ENCODE measurements at regions not wholly inside any gene's neighbourhood (a gene's known extent, or its start where the extent isn't known, plus 50 kb on each side); places are given as distances from the start of the nearest gene placed in this dataset.

- TF ChIP-seq EZH2phosphoT487 (IDR thresholded peaks at IDR 0.05; ENCODE audit: insufficient read depth, low read depth) (no peak), EZH2 (IDR thresholded peaks at IDR 0.05; ENCODE audit: insufficient read depth, poor library complexity, severe bottlenecking) (no peak)
Measured at GRCh38 chr11:116556483-116556882, 216.3 kb downstream of the BUD13 start.

Measured in GM23248 (cell line).